GM18505 (cell line): ENCODE measurements at regions not wholly inside any gene's neighbourhood (a gene's known extent, or its start where the extent isn't known, plus 50 kb on each side); places are given as distances from the start of the nearest gene placed in this dataset.

Experiments used
- ATAC-seq: cut with Tn5 transposase; IDR thresholded peaks from one replicate; pipeline ENCODE4 v1.9.1; 2021; ENCODE audit not compliant: unreplicated experiment
- POLR2A ChIP-seq: IDR thresholded peaks from 4 replicates; pipeline ENCODE4 v1.6.1; 2011; ENCODE audit warnings: borderline replicate concordance; ENCODE audit not compliant: insufficient read depth, insufficient read length; ENCODE audit errors: extremely low read depth

- no peak for TF ChIP-seq POLR2A
- no peak for ATAC-seq
These were observed 198.8 kb upstream of the TGFBR2 start for GRCh38 chr3:30407651-30408050.

- no peak for TF ChIP-seq POLR2A
- no peak for ATAC-seq
These were observed 198.3 kb upstream of the TGFBR2 start for GRCh38 chr3:30408105-30408557.

DNA sequence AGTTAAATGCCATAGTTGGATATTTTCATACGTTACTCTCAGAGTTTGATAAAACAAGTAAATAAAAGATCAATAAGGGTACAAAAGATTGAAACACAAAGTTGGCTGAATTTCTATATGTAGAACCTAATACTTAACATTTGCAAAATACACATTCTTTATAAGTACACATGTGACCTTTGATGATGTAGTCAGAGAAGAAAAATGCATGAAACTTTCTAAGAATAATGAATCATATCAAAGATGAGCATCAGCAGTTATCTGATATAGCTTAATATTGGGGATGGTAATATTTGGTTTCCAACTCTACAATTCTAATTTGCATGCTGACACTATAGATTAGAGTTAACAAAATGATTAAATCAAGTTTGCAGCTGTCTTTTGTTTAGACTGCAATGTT, 188.0 kb upstream of the TGFBR2 start:
- no peak for ATAC-seq
- TF ChIP-seq POLR2A: no peak

DNA sequence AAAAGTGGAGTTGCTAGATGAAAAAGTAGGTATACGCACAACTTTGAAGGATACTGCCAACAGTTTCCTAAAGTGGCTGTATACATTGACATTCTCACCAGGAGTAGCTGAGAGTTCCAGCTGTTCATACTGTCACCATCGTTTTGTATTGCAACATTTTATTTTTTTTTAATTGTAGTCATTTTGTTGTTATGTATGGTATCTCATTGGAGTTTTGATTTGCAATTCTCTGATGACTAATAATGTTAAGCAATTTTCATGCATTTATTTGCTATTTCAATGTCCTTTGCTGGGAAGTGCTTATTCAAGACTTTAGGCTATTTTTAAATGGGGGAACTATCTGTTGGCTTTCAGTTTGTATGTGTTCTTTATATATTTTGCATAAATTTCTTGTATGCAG, 185.1 kb upstream of the TGFBR2 start:
- no peak for ATAC-seq
- no peak for TF ChIP-seq POLR2A

- no peak for TF ChIP-seq POLR2A
- ATAC-seq: no peak
These were observed 180.0 kb upstream of the TGFBR2 start for GRCh38 chr3:30426293-30426993.

DNA sequence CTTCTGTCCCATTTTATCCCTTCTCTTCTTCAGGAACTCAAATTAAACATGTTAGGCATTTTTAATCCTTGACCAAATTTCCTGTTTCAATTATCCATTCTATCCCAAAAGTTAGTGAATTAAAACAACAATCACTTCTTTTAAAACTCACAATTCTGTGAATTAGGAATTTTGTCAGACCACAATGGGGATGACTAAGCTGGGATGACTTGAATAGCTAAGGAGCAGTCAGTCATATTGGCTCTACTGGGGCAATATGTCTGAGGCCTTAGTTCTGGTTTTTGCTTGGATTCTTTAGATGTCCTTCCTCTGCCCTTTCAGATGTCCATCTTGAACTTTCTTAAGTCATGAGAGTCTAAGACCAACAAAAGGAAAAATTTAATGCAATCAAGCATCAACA, 178.2 kb upstream of the TGFBR2 start:
- ATAC-seq: no peak
- no peak for TF ChIP-seq POLR2A

DNA sequence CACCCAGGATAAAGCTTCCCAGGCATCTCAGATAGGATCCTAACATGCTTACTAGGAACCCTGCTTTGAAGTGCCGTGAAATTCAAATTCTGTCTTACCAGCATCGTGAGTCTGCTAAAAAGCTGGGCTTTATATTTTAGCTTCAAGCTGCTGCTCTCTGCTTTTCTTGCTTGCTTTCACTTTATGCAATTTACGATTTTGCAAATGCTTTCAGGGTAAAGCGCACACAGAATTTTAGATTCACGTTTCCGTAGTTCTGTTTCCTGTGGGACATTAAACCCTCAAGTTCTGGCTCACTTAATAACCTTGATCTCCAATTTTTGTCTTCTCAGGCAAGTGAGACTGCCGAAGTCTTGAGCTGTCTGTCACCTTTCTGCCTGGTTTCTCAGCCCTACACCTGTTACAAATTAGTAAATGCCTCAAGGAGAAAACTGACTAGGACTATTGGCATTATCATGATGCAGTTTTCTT, 170.5 kb upstream of the TGFBR2 start:
- TF ChIP-seq POLR2A: no peak
- ATAC-seq: no peak

- ATAC-seq: no peak
- TF ChIP-seq POLR2A: no peak
These were observed 169.2 kb upstream of the TGFBR2 start for GRCh38 chr3:30437171-30437601.

GRCh38 chr3:30438126-30438525, 168.3 kb upstream of the TGFBR2 start:
- TF ChIP-seq POLR2A: no peak
- no peak for ATAC-seq

GRCh38 chr3:30439451-30440053, 166.8 kb upstream of the TGFBR2 start:
- ATAC-seq: no peak
- TF ChIP-seq POLR2A: no peak

GRCh38 chr3:30440147-30440604, 166.2 kb upstream of the TGFBR2 start:
- no peak for ATAC-seq
- TF ChIP-seq POLR2A: no peak

GRCh38 chr3:30440880-30441279, 165.5 kb upstream of the TGFBR2 start:
- no peak for TF ChIP-seq POLR2A
- ATAC-seq: no peak

DNA sequence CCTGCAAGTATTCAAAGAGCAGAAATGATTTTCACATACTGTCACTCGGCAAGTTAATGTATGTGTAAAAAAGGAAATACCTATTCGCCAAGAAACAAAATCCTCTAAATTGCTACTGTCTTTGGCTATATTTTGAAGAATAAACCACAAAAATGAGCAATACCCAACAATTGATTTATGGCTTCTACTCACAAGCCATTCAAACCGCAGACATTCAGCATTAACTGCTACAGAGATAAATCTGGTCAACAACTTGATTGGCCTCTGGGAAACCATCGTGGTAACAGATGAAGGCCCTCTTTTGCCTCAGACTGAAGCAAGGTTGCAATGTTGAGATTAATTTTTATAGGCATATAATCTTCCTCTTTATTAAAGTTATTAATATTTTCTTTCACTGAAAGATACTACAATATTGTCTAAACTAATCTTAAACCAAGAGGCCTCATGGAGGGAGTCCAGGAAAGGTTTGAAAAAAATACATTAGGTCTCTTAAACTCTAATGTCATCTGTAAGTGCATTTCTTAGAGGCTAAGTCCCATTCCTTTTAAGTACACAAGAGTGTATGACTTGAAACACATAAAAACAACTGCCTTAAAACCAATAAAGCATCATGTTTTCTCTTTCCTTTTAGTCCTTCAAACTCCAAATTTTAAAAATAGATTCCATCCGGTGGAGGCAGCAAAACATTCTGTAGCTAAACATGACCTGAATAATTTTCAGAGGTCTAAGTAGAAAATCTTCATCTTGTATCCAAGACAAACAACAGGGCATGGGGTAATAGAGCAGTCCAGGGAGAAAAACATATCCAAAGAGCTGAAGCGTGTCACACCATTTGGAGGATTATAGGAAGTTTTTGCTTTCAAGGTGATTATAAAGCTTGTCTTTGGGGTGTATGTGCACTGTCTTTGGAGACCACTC, 162.4 kb upstream of the TGFBR2 start:
- TF ChIP-seq POLR2A: no peak
- ATAC-seq: no peak
